A549 (cell line): ENCODE measurements at regions not wholly inside any gene's neighbourhood (a gene's known extent, or its start where the extent isn't known, plus 50 kb on each side); places are given as distances from the start of the nearest gene placed in this dataset.

Experiments
- ATAC-seq, 2 experiments: fragments of 200-7000 bp in 1 of 2; fragments of >200 bp in 1 of 2; cut with Nextera tagmentation in 1 of 2; cut with Tn5 transposase in 1 of 2; 3 replicates each; pipeline versions ENCODE4 v1.8.0 to v1.9.1; 2018 to 2020; ENCODE audit warnings: mild to moderate bottlenecking in 1 of 2, moderate library complexity in 1 of 2
- CTCF ChIA-PET: fragments of 300-600 bp; sonication (Branson Sonifier 250); formaldehyde crosslinking; extraction: SDS; loops from one replicate; lab custom pipeline; 2021; ENCODE audit warnings: antibody characterized with exemption, inconsistent platforms; lab: Yijun Ruan, JAX
- POLR2A ChIA-PET: fragments of 350-600 bp; formaldehyde crosslinking; extraction: SDS; loops from one replicate; lab custom pipeline; 2021; ENCODE audit warnings: antibody characterized with exemption, inconsistent platforms; lab: Yijun Ruan, JAX
- DNase-seq, 2 experiments: peaks; one replicate each; pipeline versions ENCODE4 v3.0.0 to v3.0.0-alpha.2; 2011 to 2016; ENCODE audit warnings: low read depth in 1 of 2, low spot score in 1 of 2
- FAIRE-seq: peaks from 2 replicates; lab custom pipeline; 2011; peaks lifted over from hg19 to GRCh38; lab: Jason Lieb, UNC
- H3K27ac ChIP-seq, 2 experiments: fragments of >200 bp; sonication (Bioruptor Twin); formaldehyde crosslinking; 3 replicates each; pipeline ENCODE4 v1.5.1; 2016 to 2017
- H3K4me1 ChIP-seq: fragments of >200 bp; sonication (Bioruptor Twin); formaldehyde crosslinking; 3 replicates; pipeline ENCODE4 v1.6.1; 2016
- H3K4me2 ChIP-seq: fragments of >200 bp; sonication (Bioruptor Twin); formaldehyde crosslinking; 3 replicates; pipeline ENCODE4 v1.6.1; 2016
- H3K4me3 ChIP-seq: fragments of >200 bp; sonication (Bioruptor Twin); formaldehyde crosslinking; 3 replicates; pipeline ENCODE4 v1.5.1; 2016
- H3K9me3 ChIP-seq: fragments of >200 bp; sonication (Bioruptor Twin); formaldehyde crosslinking; 3 replicates; pipeline ENCODE4 v1.6.1; 2016
- BCL3 ChIP-seq: fragments of >200 bp; sonication (Bioruptor Twin); formaldehyde crosslinking; IDR thresholded peaks from 3 replicates; pipeline ENCODE4 v1.6.1; 2016
- CBX8 ChIP-seq: fragments of 200-600 bp; sonication (generic); IDR thresholded peaks from 2 replicates; pipeline ENCODE4 v1.6.1; 2016
- CHD2 ChIP-seq: fragments of 150-350 bp; IDR thresholded peaks from 2 replicates; pipeline ENCODE4 v1.6.1; 2014; ENCODE audit warnings: low read length; ENCODE audit not compliant: partially characterized antibody
- CTCF ChIP-seq: fragments of >200 bp; sonication (Bioruptor Twin); formaldehyde crosslinking; IDR thresholded peaks from 3 replicates; pipeline ENCODE4 v1.5.1; 2016
- E2F6 ChIP-seq: IDR thresholded peaks from 2 replicates; pipeline ENCODE4 v1.6.1; 2012; ENCODE audit warnings: low read depth, borderline replicate concordance
- EHF ChIP-seq: fragments of 250-450 bp; sonication (Bioruptor Pico); IDR thresholded peaks from 2 replicates; pipeline ENCODE4 v1.5.0; 2020; ENCODE audit warnings: mild to moderate bottlenecking
- ELK1 ChIP-seq: fragments of 150-350 bp; IDR thresholded peaks from 2 replicates; pipeline ENCODE4 v1.6.1; 2014; ENCODE audit warnings: low read depth, mild to moderate bottlenecking, low read length
- FOSB ChIP-seq: fragments of 250-450 bp; sonication (Bioruptor Pico); IDR thresholded peaks from 2 replicates; pipeline ENCODE4 v1.5.0; 2020; ENCODE audit warnings: mild to moderate bottlenecking, moderate library complexity
- FOXS1 ChIP-seq: fragments of 250-450 bp; sonication (Bioruptor Pico); IDR thresholded peaks from 2 replicates; pipeline ENCODE4 v1.5.0; 2020; ENCODE audit warnings: mild to moderate bottlenecking, moderate library complexity
- HDAC2 ChIP-seq: fragments of 200-600 bp; sonication (generic); IDR thresholded peaks from 2 replicates; pipeline ENCODE4 v1.6.1; 2016
- HEYL ChIP-seq: fragments of 250-450 bp; sonication (Bioruptor Pico); IDR thresholded peaks from 2 replicates; pipeline ENCODE4 v1.8.0; 2021; ENCODE audit warnings: mild to moderate bottlenecking, moderate library complexity
- HOXB13 ChIP-seq: fragments of 250-450 bp; sonication (Bioruptor Pico); IDR thresholded peaks from 2 replicates; pipeline ENCODE4 v1.5.0; 2020; ENCODE audit warnings: low read depth, mild to moderate bottlenecking, moderate library complexity
- JUNB ChIP-seq: fragments of >200 bp; sonication (Bioruptor Twin); formaldehyde crosslinking; IDR thresholded peaks from 2 replicates; pipeline ENCODE4 v1.6.1; 2016
- MYC ChIP-seq: IDR thresholded peaks from 2 replicates; pipeline ENCODE4 v1.6.1; 2012; ENCODE audit warnings: mild to moderate bottlenecking, inconsistent platforms, low read length, improper control_type of control experiment, borderline replicate concordance
- NFE2L2 ChIP-seq: fragments of 150-350 bp; conservative IDR thresholded peaks from 2 replicates; pipeline ENCODE4 v1.6.1; 2014; ENCODE audit warnings: low read length
- NR3C1 ChIP-seq: fragments of >200 bp; sonication (Bioruptor Twin); formaldehyde crosslinking; IDR thresholded peaks from 3 replicates; pipeline ENCODE4 v1.6.1; 2017
- POLR2AphosphoS2 ChIP-seq: conservative IDR thresholded peaks from 2 replicates; pipeline ENCODE4 v1.6.1; 2012; ENCODE audit warnings: low read length, improper control_type of control experiment, inconsistent platforms
- RARB ChIP-seq: fragments of 250-450 bp; sonication (Bioruptor Pico); IDR thresholded peaks from 2 replicates; pipeline ENCODE4 v1.8.0; 2021; ENCODE audit warnings: mild to moderate bottlenecking, moderate library complexity
- RNF2 ChIP-seq: fragments of 200-600 bp; sonication (generic); IDR thresholded peaks from 2 replicates; pipeline ENCODE4 v1.6.1; 2016; ENCODE audit warnings: low read depth, mild to moderate bottlenecking, antibody characterized with exemption, moderate library complexity, borderline replicate concordance
- SMC3 ChIP-seq: fragments of >200 bp; sonication (Bioruptor Twin); formaldehyde crosslinking; IDR thresholded peaks from 3 replicates; pipeline ENCODE4 v1.6.1; 2018; ENCODE audit warnings: inconsistent platforms
- TFCP2L1 ChIP-seq: fragments of 250-450 bp; sonication (Bioruptor Pico); IDR thresholded peaks from 2 replicates; pipeline ENCODE4 v1.5.0; 2021; ENCODE audit warnings: mild to moderate bottlenecking
- TP53 ChIP-seq: fragments of 250-450 bp; sonication (Bioruptor Pico); IDR thresholded peaks from 2 replicates; pipeline ENCODE4 v1.5.0; 2021; ENCODE audit warnings: mild to moderate bottlenecking, moderate library complexity
- ZC3H11A ChIP-seq: fragments of 450-650 bp; IDR thresholded peaks from 2 replicates; pipeline ENCODE4 v1.6.1; 2014; ENCODE audit warnings: antibody characterized with exemption, mild to moderate bottlenecking
- ZFP36 ChIP-seq: fragments of 450-650 bp; IDR thresholded peaks from 2 replicates; pipeline ENCODE4 v1.6.1; 2014; ENCODE audit warnings: borderline replicate concordance; ENCODE audit not compliant: partially characterized antibody
- ZNF302 ChIP-seq: fragments of 250-450 bp; sonication (Bioruptor Pico); IDR thresholded peaks from 2 replicates; pipeline ENCODE4 v1.9.0; 2021; ENCODE audit warnings: inconsistent platforms, mild to moderate bottlenecking, moderate library complexity
- WGBS: methylation state at CpG from one replicate; pipeline ENCODE4 v1.1.6; 2017; ENCODE audit errors: missing lambda C conversion rate; 5-methylcytosine and 5-hydroxymethylcytosine counted together

GRCh38 chr6:132213732-132214131 is 187.5 kb downstream of the MOXD1 start:
- no peaks in the 10 kb centered on the region for H3K9me3 ChIP-seq
- no peak overlapping the region for H3K4me3 ChIP-seq
- no peak for DNase-seq
- ATAC-seq = no peak
- TF ChIP-seq RARB (CRISPR knock-in tag) (no peak), NR3C1 (no peak), FOSB (CRISPR knock-in tag) (no peak)
- POLR2A ChIA-PET = no interaction called here
- FAIRE-seq = no peak
- H3K4me1 ChIP-seq = no peaks in the 10 kb centered on the region
- WGBS = 50% methylated on average over 4 of the region's 4 CpGs
- no peak overlapping the region for H3K4me2 ChIP-seq
- CTCF ChIA-PET = no interaction called here
- no peak overlapping the region for H3K27ac ChIP-seq

GRCh38 chr6:132213191-132213590 is 188.1 kb downstream of the MOXD1 start:
- DNase-seq (no peak), ATAC-seq (no peak), FAIRE-seq (no peak)
- Histone ChIP-seq H3K27ac (no peak overlapping the region), H3K4me2 (no peak overlapping the region), H3K9me3 (no peaks in the 10 kb centered on the region), H3K4me3 (no peak overlapping the region), H3K4me1 (no peaks in the 10 kb centered on the region)
- CTCF ChIA-PET = no interaction called here
- TF ChIP-seq HOXB13 (CRISPR knock-in tag) (no peak), CHD2 (no peak), TP53 (CRISPR knock-in tag) (no peak), FOSB (CRISPR knock-in tag) (no peak), MYC (no peak), ZNF302 (CRISPR knock-in tag) (no peak), TFCP2L1 (CRISPR knock-in tag) (no peak), CTCF (no peak), E2F6 (no peak), NFE2L2 (no peak), ELK1 (no peak), ZFP36 (no peak), POLR2AphosphoS2 (no peak)
- POLR2A ChIA-PET = no interaction called here
- WGBS = 35% methylated on average over 4 of the region's 4 CpGs

GRCh38 chr6:132210886-132211563 is 190.2 kb downstream of the MOXD1 start:
- Histone ChIP-seq H3K4me2 (no peak overlapping the region), H3K27ac (no peak overlapping the region), H3K4me1 (no peaks in the 10 kb centered on the region), H3K9me3 (no peaks in the 10 kb centered on the region), H3K4me3 (no peak overlapping the region)
- no peak for FAIRE-seq
- CTCF ChIA-PET = interaction anchor here (0.8 to 2.0 kb wide), 4 partner anchors 288 to 516 kb away, joined by 4 read pairs; no protein-coding TSS in a partner anchor
- no peak for DNase-seq
- ATAC-seq = no peak
- 77% methylated on average over 3 of the region's 3 CpGs for WGBS
- POLR2A ChIA-PET = no interaction called here
- TF ChIP-seq SMC3 (no peak), HEYL (CRISPR knock-in tag) (no peak), CBX8 (no peak), FOSB (CRISPR knock-in tag) (no peak), EHF (CRISPR knock-in tag) (no peak), RNF2 (no peak), FOXS1 (no peak), ELK1 (no peak), TP53 (CRISPR knock-in tag) (no peak), NR3C1 (no peak), JUNB (no peak), ZC3H11A (no peak), BCL3 (no peak), HDAC2 (no peak), CTCF (no peak)
